ENCODE measurements at regions not wholly inside any gene's neighbourhood (a gene's known extent, or its start where the extent isn't known, plus 50 kb on each side); places are given as distances from the start of the nearest gene placed in this dataset.

GRCh38 chr5:15447209-15447608 lies 52.8 kb upstream of the FBXL7 start:
- TF ChIP-seq EZH2 (optimal IDR thresholded peaks at IDR 0.05; ENCODE audit: low read depth, low read length) (no peak), CTCF (IDR thresholded peaks at IDR 0.05; ENCODE audit: low read length) (no peak)

All from MM.1S (cell line).